Fibroblast of peridontal ligament (primary cell): ENCODE measurements at regions not wholly inside any gene's neighbourhood (a gene's known extent, or its start where the extent isn't known, plus 50 kb on each side); places are given as distances from the start of the nearest gene placed in this dataset.

Experiments used
- DNase-seq: peaks from one replicate; pipeline ENCODE4 v3.0.0-alpha.2; 2010; ENCODE audit errors: extremely low read depth

DNA sequence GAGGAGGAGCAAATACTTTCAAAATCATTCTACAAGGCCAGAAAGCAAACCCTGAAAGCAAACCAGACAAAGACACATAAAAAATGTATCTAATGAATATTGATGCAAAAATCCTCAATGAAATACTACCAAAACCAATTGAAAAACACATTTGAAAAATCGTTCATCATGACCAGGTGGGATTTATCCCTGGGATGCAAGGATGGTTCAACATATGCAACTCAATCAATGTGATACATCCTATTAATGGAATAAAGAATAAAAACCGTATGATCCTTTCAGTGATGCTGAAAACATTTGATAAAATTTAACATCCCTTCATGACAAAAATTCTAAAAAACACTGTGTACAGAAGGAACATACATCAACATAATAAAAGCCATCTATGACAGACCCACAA is 337.6 kb downstream of the NNT start:
- no peak for DNase-seq

- DNase-seq = no peak
Measured at GRCh38 chr5:43926923-43927322, 323.9 kb downstream of the NNT start.

DNA sequence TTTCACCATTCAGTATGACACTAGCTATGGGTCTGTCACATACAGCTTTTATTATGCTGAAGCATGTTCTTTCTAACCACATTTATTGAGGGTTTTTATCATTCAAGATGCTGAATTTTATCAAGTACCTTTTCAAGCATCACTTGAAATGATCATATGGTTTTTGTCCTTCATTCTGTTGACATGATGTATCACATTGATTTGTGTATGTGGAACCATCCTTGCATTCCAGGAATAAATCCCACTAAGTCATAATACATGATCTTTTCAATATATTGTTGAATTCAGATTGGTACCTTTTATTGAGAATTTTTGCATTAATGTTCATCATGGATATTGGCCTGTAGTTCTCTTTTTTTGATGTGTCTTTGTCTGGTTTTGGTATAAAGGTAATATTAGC is 317.4 kb downstream of the NNT start:
- DNase-seq = no peak

DNA sequence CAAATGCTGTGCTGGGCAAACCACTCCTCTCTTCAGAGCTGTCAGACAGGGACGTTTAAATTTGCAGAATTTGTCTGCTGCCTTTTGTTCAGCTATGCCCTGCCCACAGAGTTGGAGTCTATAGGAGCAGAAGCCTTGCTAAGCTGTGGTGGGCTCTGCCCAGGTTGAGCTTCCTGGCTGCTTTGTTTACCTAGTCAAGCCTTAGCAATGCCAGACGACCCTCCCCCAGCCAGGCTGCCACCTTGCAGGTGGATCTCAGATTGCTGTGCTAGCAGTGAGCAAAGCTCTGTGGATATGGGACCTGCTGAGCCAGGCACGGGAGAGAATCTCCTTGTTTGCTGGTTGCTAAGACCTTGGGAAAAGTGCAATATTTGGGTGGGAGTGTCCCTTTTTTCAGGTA is 314.9 kb downstream of the NNT start:
- DNase-seq = no peak

GRCh38 chr5:43903129-43903528 is 300.1 kb downstream of the NNT start:
- DNase-seq = no peak

DNA sequence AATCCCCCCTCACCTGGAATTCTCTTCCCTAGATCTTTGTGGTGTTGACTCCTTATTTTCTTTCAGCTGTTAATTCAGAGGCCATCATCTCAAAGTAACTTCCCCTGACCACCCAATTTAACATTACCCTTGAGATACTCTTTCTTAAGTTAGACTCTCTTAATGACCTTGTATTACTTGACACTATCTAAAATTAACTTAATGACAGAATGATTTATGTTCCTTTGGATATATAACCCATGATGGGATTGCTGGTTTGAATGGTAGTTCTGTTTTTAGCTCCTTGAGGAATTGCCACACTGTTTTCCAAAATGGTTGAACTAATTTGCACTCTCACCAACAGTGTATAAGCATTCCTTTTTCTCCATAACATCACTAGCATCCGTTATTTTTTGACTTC is 298.0 kb downstream of the NNT start:
- no peak for DNase-seq

- DNase-seq = no peak
Measured at GRCh38 chr5:43895876-43896275, 292.9 kb downstream of the NNT start.

GRCh38 chr5:43893951-43894684 is 291.1 kb downstream of the NNT start:
- no peak for DNase-seq

DNA sequence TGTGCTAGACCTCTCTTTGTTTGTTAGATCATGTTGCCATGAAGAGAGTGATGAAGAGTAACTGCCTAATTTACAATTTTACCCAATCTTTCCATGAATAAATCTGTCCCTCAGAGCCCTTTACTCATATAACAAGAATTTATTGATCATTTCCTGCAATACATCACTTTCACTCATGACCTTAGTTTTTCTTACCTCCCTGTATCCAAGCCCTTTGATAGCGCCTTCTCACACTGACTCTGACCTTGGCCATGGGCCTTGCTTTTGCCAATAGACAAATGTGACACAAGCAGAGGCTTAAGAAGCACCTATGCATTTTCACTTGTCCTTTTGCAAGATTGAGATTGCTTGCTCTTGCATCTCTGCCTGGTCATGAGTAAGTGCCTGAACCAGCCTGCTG is 288.1 kb downstream of the NNT start:
- DNase-seq = no peak

DNA sequence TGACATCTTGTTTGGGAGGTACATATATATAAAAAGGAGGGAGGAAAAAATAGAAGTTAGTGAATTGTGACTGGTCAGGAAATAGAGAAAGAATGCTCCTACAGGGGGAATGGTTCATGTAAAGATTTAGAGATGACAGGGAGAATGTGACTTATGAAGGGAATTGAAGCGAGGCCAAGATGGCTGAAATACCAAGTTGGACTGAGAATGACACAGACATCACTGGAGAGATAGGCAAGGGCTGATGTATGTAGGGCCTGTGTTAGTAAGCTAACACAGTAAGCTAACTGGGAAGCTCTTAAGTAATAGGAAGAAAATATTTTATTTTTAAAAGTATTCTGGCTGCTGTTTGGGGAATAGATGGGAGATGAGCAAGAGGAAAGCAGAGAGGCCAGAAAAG is 286.3 kb downstream of the NNT start:
- no peak for DNase-seq

DNA sequence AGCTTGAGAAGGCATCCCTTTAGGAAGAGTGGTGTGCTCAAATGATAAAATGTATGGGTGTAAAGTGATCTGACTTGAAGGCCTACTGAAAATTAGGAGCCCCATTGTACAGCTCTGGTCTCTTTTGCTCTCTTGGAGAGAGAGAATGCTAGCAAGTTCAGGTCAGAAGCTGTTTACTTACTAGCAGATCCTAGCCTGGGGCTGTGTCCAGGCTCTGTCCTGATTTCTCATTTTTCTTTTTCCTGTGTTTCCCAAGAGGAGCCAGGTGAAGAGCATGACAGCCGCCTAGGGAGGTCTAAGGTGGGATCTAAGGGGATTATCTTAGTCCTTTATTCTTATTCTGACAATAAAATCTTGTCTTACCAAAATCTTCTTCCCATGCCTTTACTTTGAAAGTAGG is 272.8 kb downstream of the NNT start:
- no peak for DNase-seq

DNA sequence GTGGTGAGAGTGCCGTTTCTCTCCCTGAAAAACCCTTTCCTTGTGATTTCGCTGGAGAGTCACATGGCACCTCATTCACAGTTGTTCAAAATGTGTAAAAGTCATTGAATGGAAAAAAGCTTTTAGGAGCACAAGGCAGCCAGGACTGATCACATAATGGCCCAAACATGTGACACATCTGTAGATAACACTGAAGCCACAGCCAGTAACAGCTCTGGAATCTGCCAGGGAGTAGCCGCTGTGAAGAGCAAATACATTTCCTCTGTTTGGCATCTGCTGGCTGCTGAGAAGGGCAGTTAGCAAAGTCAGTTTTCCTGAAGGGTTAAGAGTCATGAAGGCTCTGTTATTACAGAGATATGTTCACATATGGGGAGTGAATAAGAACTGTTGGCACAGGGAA is 271.8 kb downstream of the NNT start:
- DNase-seq = no peak

GRCh38 chr5:43873791-43874190 is 270.8 kb downstream of the NNT start:
- no peak for DNase-seq

GRCh38 chr5:43859309-43859708 is 256.3 kb downstream of the NNT start:
- no peak for DNase-seq

GRCh38 chr5:43855452-43855851 is 252.5 kb downstream of the NNT start:
- no peak for DNase-seq

- no peak for DNase-seq
Measured at GRCh38 chr5:43854697-43855292, 251.8 kb downstream of the NNT start.

GRCh38 chr5:43852279-43852678 is 249.3 kb downstream of the NNT start:
- DNase-seq = no peak

DNA sequence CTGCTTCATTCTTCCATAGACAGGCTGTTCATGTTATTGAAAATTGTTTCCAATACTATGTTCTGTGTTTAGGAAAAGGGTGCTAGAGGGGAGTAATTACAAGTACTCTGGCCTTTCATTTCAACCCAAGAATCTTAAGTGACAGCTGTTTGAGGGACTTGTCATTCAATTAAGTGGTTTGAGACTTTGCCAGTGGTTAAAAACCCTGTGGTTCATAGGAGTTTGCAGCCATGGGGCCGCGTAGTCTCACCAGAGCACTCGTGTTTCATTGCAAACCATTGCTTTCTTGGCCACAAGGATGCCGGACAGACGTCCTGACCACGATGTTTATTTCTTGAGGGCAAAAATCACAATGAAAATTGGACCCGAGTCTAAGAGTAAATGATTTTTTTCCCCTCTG is 248.8 kb downstream of the NNT start:
- peak; percentile 6 for DNase-seq

DNA sequence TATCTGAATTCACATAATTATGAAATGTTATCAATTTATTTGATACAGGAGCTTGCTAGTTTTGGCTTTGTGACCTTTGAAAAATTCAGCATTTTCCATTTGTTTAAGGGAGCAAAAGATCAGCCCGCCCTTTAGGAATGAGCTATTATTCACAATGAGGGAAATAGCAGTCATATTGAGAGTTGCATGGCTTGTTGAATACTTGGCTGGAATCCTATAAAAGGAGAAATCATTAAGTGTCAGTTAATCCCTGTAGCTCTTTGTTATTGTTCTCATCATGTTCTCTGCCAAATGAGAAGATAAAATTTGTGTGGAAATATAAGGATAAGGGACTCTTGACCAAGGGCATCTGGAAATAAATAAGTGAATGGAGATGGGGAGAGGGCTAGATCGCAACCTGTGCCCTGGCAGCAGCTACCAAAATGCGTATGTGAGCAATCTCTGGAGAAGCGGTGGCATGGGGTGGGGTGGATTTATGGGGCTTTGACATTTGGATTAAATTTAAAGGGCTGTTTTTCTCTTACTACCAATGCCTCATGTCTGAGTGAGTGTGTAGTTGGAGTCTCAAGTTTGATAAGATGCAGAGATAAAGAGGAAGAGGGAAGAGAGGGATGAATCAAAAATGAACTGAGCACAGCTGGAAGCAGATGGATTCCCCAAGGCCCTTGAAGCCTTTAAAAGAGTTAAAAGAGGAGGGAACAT is 237.6 kb downstream of the NNT start:
- no peak for DNase-seq

DNA sequence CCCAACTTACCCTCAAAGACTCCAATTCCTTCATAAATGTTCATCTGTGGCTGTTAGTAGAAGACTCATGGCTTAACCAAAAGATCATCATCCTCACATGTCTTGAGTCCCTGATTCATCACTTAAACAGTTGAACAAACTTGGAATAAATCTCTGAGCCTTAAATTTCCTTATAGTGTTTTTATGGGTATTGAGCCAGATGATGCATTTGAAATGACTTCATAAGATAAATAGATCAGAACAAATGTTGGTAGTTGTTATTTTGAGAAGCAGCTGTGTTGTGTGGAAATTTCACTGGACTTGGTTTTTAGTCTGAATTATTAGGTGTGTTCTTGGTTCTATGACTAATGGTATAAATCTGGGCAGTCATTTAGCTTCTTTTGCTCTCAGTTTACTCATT is 236.2 kb downstream of the NNT start:
- DNase-seq = peak; percentile 74

GRCh38 chr5:43837996-43838395 is 235.0 kb downstream of the NNT start:
- no peak for DNase-seq

- no peak for DNase-seq
Measured at GRCh38 chr5:43837091-43837490, 234.1 kb downstream of the NNT start.

- DNase-seq = peak; percentile 4
Measured at GRCh38 chr5:43833961-43834360, 231.0 kb downstream of the NNT start.
